Caco-2 (cell line): ENCODE measurements at regions not wholly inside any gene's neighbourhood (a gene's known extent, or its start where the extent isn't known, plus 50 kb on each side); places are given as distances from the start of the nearest gene placed in this dataset.
"Not testable (repeated sequence)": the region's sequence is repeated elsewhere in the genome, so short reads cannot be mapped to it uniquely, and the experiment has no call there.

Source experiments
- BruUV-seq: library from RNA; stranded (reverse); fragments of 400-500 nt; replicated peaks from 2 replicates; lab custom pipeline; 2021; lab: Mats Ljungman, UMichigan
- CTCF ChIA-PET: fragments of 300-600 bp; sonication (Branson Sonifier 250); formaldehyde crosslinking; loops from one replicate; lab custom pipeline; 2022; ENCODE audit warnings: antibody characterized with exemption; lab: Charles Lee
- POLR2A ChIA-PET: fragments of 300-600 bp; sonication (Branson Sonifier 250); formaldehyde crosslinking; loops from one replicate; lab custom pipeline; 2022; ENCODE audit warnings: antibody characterized with exemption; lab: Charles Lee
- DNase-seq, 2 experiments: peaks; one replicate each; pipeline versions ENCODE4 v3.0.0 to v3.0.0-alpha.2; 2020 to 2022
- H3K27me3 ChIP-seq: replicated peaks from 2 replicates; pipeline ENCODE4 v1.6.0; 2011; ENCODE audit warnings: low read length; ENCODE audit not compliant: control insufficient read depth, insufficient read depth
- H3K36me3 ChIP-seq: 2 replicates; pipeline ENCODE4 v1.5.1; 2011; ENCODE audit warnings: low read length; ENCODE audit not compliant: control insufficient read depth, insufficient read depth
- H3K4me1 ChIP-seq: fragments of 250-450 bp; sonication (Bioruptor Pico); 2 replicates; pipeline ENCODE4 v1.5.1; 2020; ENCODE audit warnings: mild to moderate bottlenecking
- H3K4me3 ChIP-seq: 2 replicates; pipeline ENCODE4 v1.5.1; 2011; ENCODE audit warnings: low read depth, mild to moderate bottlenecking, control low read depth, low read length
- H3K9me3 ChIP-seq: fragments of 250-450 bp; sonication (Bioruptor Pico); 2 replicates; pipeline ENCODE4 v1.5.1; 2020; ENCODE audit warnings: mild to moderate bottlenecking, moderate library complexity
- H3K27ac Mint-ChIP-seq: one replicate; pipeline ENCODE4 v1.8.0; 2022; ENCODE audit warnings: mixed read lengths; ENCODE audit not compliant: unreplicated experiment
- H3K27me3 Mint-ChIP-seq: one replicate; pipeline ENCODE4 v1.8.0; 2022; ENCODE audit warnings: mixed read lengths; ENCODE audit not compliant: insufficient read depth, unreplicated experiment
- H3K36me3 Mint-ChIP-seq: one replicate; pipeline ENCODE4 v1.8.0; 2022; ENCODE audit warnings: mild to moderate bottlenecking, mixed read lengths; ENCODE audit not compliant: insufficient read depth, unreplicated experiment
- H3K4me1 Mint-ChIP-seq: one replicate; pipeline ENCODE4 v1.8.0; 2022; ENCODE audit warnings: low read depth, mixed read lengths; ENCODE audit not compliant: unreplicated experiment
- H3K4me3 Mint-ChIP-seq: one replicate; pipeline ENCODE4 v1.8.0; 2022; ENCODE audit warnings: mild to moderate bottlenecking, moderate library complexity, mixed read lengths; ENCODE audit not compliant: unreplicated experiment
- H3K9me3 Mint-ChIP-seq: one replicate; pipeline ENCODE4 v1.8.0; 2022; ENCODE audit warnings: mixed read lengths; ENCODE audit not compliant: unreplicated experiment
- intact Hi-C: fragments of 100-400 bp; cut with micrococcal nuclease; formaldehyde crosslinking; loops from one replicate; pipeline ENCODE4 v1.10.0; 2022; ENCODE audit not compliant: unreplicated experiment
- TF ChIP-seq, protein P1 (sequence below), 2 experiments: fragments of 200-600 bp in 1 of 2; IDR thresholded peaks; 1 replicate in 1 of 2; 2 replicates in 1 of 2; pipeline versions ENCODE4 v1.5.1 to v1.8.0; 2011 to 2022; ENCODE audit warnings: antibody characterized with exemption in 1 of 2, control low read depth in 1 of 2, inconsistent platforms in 1 of 2, low read depth in 1 of 2, low read length in 1 of 2, mild to moderate bottlenecking in 1 of 2, moderate library complexity in 1 of 2; ENCODE audit not compliant: insufficient read depth in 1 of 2, severe bottlenecking in 1 of 2, unreplicated experiment in 1 of 2

DNA sequence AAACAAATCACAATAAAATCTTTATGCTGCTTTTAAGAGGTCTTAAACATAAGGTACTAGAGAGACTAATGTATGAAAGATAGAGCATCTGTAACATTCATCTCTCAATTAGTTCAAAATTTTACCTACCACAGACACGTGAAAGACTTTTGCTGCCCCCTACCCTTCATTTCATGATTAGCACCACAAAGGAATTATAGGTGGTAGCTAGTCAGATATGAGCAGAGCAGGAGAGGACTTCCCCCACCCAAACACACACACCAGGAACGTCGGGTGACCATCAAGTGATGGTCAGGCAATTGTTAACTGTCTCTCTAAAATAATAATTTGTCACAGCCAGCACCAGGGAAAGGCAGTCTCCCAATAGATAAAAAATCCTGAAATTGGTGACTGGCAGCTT lies 1531.7 kb upstream of the SPRY2 start:
- H3K36me3 ChIP-seq: no peaks in the 10 kb centered on the region
- no peak overlapping the region for H3K4me3 ChIP-seq
- intact Hi-C loops: loop anchor here (1.0 to 2.0 kb wide), 4 partner anchors 232 to 701 kb away; no protein-coding TSS in a partner anchor
- Mint-ChIP-seq H3K9me3 (peaks cover 8% of the 10 kb centered on the region), H3K4me3 (no peak overlapping the region), H3K27me3 (peaks cover 3% of the 10 kb centered on the region), H3K27ac (no peak overlapping the region), H3K36me3 (no peaks in the 10 kb centered on the region), H3K4me1 (peaks cover 6% of the 10 kb centered on the region)
- CTCF ChIA-PET: interaction anchor here (0.8 to 1.2 kb wide), 3 partner anchors 42 to 811 kb away, joined by 4 to 8 read pairs (median 5); no protein-coding TSS in a partner anchor
- H3K4me1 ChIP-seq: no peaks in the 10 kb centered on the region
- TF ChIP-seq, protein P1, sequence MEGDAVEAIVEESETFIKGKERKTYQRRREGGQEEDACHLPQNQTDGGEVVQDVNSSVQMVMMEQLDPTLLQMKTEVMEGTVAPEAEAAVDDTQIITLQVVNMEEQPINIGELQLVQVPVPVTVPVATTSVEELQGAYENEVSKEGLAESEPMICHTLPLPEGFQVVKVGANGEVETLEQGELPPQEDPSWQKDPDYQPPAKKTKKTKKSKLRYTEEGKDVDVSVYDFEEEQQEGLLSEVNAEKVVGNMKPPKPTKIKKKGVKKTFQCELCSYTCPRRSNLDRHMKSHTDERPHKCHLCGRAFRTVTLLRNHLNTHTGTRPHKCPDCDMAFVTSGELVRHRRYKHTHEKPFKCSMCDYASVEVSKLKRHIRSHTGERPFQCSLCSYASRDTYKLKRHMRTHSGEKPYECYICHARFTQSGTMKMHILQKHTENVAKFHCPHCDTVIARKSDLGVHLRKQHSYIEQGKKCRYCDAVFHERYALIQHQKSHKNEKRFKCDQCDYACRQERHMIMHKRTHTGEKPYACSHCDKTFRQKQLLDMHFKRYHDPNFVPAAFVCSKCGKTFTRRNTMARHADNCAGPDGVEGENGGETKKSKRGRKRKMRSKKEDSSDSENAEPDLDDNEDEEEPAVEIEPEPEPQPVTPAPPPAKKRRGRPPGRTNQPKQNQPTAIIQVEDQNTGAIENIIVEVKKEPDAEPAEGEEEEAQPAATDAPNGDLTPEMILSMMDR (IDR thresholded peaks at IDR 0.05; ENCODE audit: insufficient read depth in 1 of 2, low read depth in 1 of 2, low read length in 1 of 2, severe bottlenecking in 1 of 2, unreplicated experiment in 1 of 2): peak; percentile 32 to 36
- H3K9me3 ChIP-seq: no peaks in the 10 kb centered on the region
- POLR2A ChIA-PET: no interaction called here
- H3K27me3 ChIP-seq: no peaks in the 10 kb centered on the region
- peak in 1 of 2 experiments; percentile 53 for DNase-seq
- BruUV-seq: no TSS peak

DNA sequence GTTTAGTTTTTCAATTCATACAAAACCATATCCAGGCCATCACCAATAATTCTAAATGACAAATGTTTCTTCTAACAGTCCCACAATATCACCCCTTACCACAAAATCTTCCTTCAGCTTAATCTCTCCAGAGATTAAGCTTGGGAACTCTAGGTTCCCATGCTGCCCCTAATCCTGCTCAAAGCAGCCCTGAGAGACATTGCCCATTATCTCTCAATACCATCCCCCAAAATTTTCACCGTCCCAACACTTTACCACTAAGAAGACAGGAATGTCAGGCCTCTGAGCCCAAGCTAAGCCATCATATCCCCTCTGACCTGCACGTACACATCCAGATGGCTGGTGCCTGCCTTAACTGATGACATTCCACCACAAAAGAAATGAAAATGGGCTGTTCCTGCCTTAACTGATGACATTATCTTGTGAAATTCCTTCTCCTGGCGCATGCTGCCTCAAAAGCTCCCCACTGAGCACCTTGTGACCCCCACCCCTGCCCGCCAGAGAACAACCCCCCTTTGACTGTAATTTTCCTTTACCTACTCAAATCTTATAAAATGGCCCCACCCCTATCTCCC lies 1530.9 kb upstream of the SPRY2 start:
- H3K27ac Mint-ChIP-seq, H3K27me3 Mint-ChIP-seq, H3K9me3 Mint-ChIP-seq, POLR2A ChIA-PET, H3K4me3 Mint-ChIP-seq, BruUV-seq, H3K36me3 ChIP-seq, H3K27me3 ChIP-seq, H3K4me1 ChIP-seq, DNase-seq, H3K9me3 ChIP-seq, H3K4me1 Mint-ChIP-seq, H3K36me3 Mint-ChIP-seq, H3K4me3 ChIP-seq: not testable (repeated sequence)
- intact Hi-C loops: loop anchor here (1.0 to 2.0 kb wide), 4 partner anchors 232 to 701 kb away; no protein-coding TSS in a partner anchor
- CTCF ChIA-PET: interaction anchor here (1.0 to 1.2 kb wide), 2 partner anchors 41 to 232 kb away, joined by 5 to 8 read pairs; no protein-coding TSS in a partner anchor

DNA sequence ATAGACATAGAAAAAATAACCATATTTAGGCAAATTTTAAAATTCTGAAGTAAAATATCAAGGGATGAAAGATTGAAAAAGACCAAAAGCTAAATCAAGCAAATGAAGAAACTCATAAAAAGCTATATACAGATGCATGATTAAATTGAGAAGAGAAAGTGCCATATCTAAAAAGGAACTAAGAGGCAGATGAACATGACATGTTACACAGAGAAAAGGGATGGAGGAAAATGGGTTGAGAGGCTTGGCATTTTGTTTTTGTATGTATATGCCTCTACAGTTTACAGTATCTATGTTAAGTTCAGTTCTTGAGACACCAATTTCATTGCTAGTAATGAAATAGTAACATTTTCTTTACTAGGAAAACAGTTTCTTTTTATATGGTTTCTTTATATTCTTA lies 1507.4 kb upstream of the SPRY2 start:
- Mint-ChIP-seq H3K4me1 (no peaks in the 10 kb centered on the region), H3K27ac (no peak overlapping the region), H3K4me3 (no peak overlapping the region), H3K27me3 (no peaks in the 10 kb centered on the region), H3K9me3 (no peaks in the 10 kb centered on the region), H3K36me3 (no peaks in the 10 kb centered on the region)
- Histone ChIP-seq H3K9me3 (no peaks in the 10 kb centered on the region), H3K27me3 (no peaks in the 10 kb centered on the region), H3K4me1 (no peaks in the 10 kb centered on the region), H3K36me3 (no peaks in the 10 kb centered on the region), H3K4me3 (no peak overlapping the region)
- intact Hi-C loops: no loop called here
- ChIA-PET CTCF (no interaction called here), POLR2A (no interaction called here)
- TF ChIP-seq, protein P1 (IDR thresholded peaks at IDR 0.05; ENCODE audit: insufficient read depth in 1 of 2, low read depth in 1 of 2, low read length in 1 of 2, severe bottlenecking in 1 of 2, unreplicated experiment in 1 of 2): no peak
- DNase-seq: no peak
- no TSS peak for BruUV-seq
